NCI-H1436 treated with DMSO at 0.1 percent for 48 hours (cell line): ENCODE measurements at regions not wholly inside any gene's neighbourhood (a gene's known extent, or its start where the extent isn't known, plus 50 kb on each side); places are given as distances from the start of the nearest gene placed in this dataset.

Experiments
- DNase-seq: peaks from one replicate; lab custom pipeline; 2025; lab: John Stamatoyannopoulos, UW

- DNase-seq, result no peak
Measured at GRCh38 chr15:98387866-98388265, 260.5 kb upstream of the IGF1R start.

- no peak for DNase-seq
Measured at GRCh38 chr15:98390946-98391530, 257.3 kb upstream of the IGF1R start.

- DNase-seq, result no peak
Measured at GRCh38 chr15:98391568-98391967, 256.8 kb upstream of the IGF1R start.

GRCh38 chr15:98393471-98393870 lies 254.9 kb upstream of the IGF1R start:
- no peak for DNase-seq

- no peak for DNase-seq
Measured at GRCh38 chr15:98394546-98394945, 253.8 kb upstream of the IGF1R start.

- no peak for DNase-seq
Measured at GRCh38 chr15:98395974-98396610, 252.2 kb upstream of the IGF1R start.

- no peak for DNase-seq
Measured at GRCh38 chr15:98397419-98397818, 250.9 kb upstream of the IGF1R start.

GRCh38 chr15:98398056-98398455 lies 250.3 kb upstream of the IGF1R start:
- DNase-seq, result no peak

- DNase-seq, result no peak
Measured at GRCh38 chr15:98398886-98399285, 249.5 kb upstream of the IGF1R start.

GRCh38 chr15:98400120-98400519 lies 248.2 kb upstream of the IGF1R start:
- DNase-seq, result no peak

GRCh38 chr15:98401029-98401428 lies 247.3 kb upstream of the IGF1R start:
- DNase-seq, result no peak

- no peak for DNase-seq
Measured at GRCh38 chr15:98402486-98402885, 245.9 kb upstream of the IGF1R start.

- DNase-seq, result no peak
Measured at GRCh38 chr15:98403169-98403568, 245.2 kb upstream of the IGF1R start.

GRCh38 chr15:98403569-98403968 lies 244.8 kb upstream of the IGF1R start:
- DNase-seq, result no peak

GRCh38 chr15:98405013-98405412 lies 243.3 kb upstream of the IGF1R start:
- no peak for DNase-seq

GRCh38 chr15:98408231-98408630 lies 240.1 kb upstream of the IGF1R start:
- no peak for DNase-seq

- DNase-seq, result no peak
Measured at GRCh38 chr15:98410328-98410727, 238.0 kb upstream of the IGF1R start.

- no peak for DNase-seq
Measured at GRCh38 chr15:98412852-98413251, 235.5 kb upstream of the IGF1R start.

- DNase-seq, result no peak
Measured at GRCh38 chr15:98413933-98414546, 234.3 kb upstream of the IGF1R start.

GRCh38 chr15:98416222-98416855 lies 232.0 kb upstream of the IGF1R start:
- DNase-seq, result no peak

GRCh38 chr15:98417346-98417745 lies 231.0 kb upstream of the IGF1R start:
- no peak for DNase-seq

- DNase-seq, result no peak
Measured at GRCh38 chr15:98418122-98418521, 230.2 kb upstream of the IGF1R start.

- DNase-seq, result no peak
Measured at GRCh38 chr15:98419173-98419780, 229.1 kb upstream of the IGF1R start.
